H1 (cell line): ENCODE measurements at regions not wholly inside any gene's neighbourhood (a gene's known extent, or its start where the extent isn't known, plus 50 kb on each side); places are given as distances from the start of the nearest gene placed in this dataset.

Experiments used
- CTCF ChIA-PET: fragments of 300-600 bp; sonication (Branson Sonifier 250); formaldehyde crosslinking; loops from one replicate; lab custom pipeline; 2021; ENCODE audit not compliant: partially characterized antibody; lab: Charles Lee
- POLR2A ChIA-PET: fragments of 300-600 bp; sonication (Branson Sonifier 250); formaldehyde crosslinking; loops from one replicate; lab custom pipeline; 2021; ENCODE audit warnings: inconsistent platforms; ENCODE audit not compliant: partially characterized antibody; lab: Charles Lee
- DNase-seq, 2 experiments: peaks; one replicate each; pipeline versions ENCODE4 v3.0.0 to v3.0.0-alpha.2; 2010 to 2022; ENCODE audit warnings: low spot score in 2 of 2, low read depth in 1 of 2, mixed read lengths in 1 of 2
- FAIRE-seq: peaks from 2 replicates; lab custom pipeline; 2011; peaks lifted over from hg19 to GRCh38; lab: Jason Lieb, UNC
- H2AFZ ChIP-seq: 2 replicates; pipeline ENCODE4 v1.8.1; 2012; ENCODE audit warnings: low read length, inconsistent platforms
- H2AK5ac ChIP-seq: 2 replicates; pipeline ENCODE4 v1.6.1; 2013; ENCODE audit warnings: low read depth, low read length
- H2BK120ac ChIP-seq: replicated peaks from 2 replicates; pipeline ENCODE3; 2013; ENCODE audit warnings: low read depth, low read length, inconsistent platforms
- H2BK12ac ChIP-seq: 2 replicates; pipeline ENCODE4 v1.6.1; 2013; ENCODE audit warnings: low read depth, low read length
- H2BK15ac ChIP-seq: 2 replicates; pipeline ENCODE4 v1.6.1; 2013; ENCODE audit warnings: low read length
- H2BK20ac ChIP-seq: 2 replicates; pipeline ENCODE4 v1.6.1; 2013; ENCODE audit warnings: low read length
- H2BK5ac ChIP-seq: 2 replicates; pipeline ENCODE4 v1.6.1; 2013; ENCODE audit warnings: low read depth, low read length
- H3K14ac ChIP-seq: 2 replicates; pipeline ENCODE4 v1.6.1; 2013; ENCODE audit warnings: inconsistent platforms; ENCODE audit not compliant: insufficient read length
- H3K18ac ChIP-seq: 2 replicates; pipeline ENCODE4 v1.6.1; 2013; ENCODE audit warnings: low read length; ENCODE audit errors: extremely low read depth
- H3K23ac ChIP-seq: 2 replicates; pipeline ENCODE4 v1.6.1; 2013; ENCODE audit warnings: inconsistent platforms; ENCODE audit not compliant: insufficient read length
- H3K23me2 ChIP-seq: 2 replicates; pipeline ENCODE4 v1.6.1; 2013; ENCODE audit warnings: low read depth, low read length
- H3K27ac ChIP-seq: 2 replicates; pipeline ENCODE4 v1.6.1; 2011; ENCODE audit warnings: low read depth, low read length, inconsistent platforms
- H3K27me3 ChIP-seq, 4 experiments: replicated peaks in 1 of 4; 1 replicate in 1 of 4; 2 replicates in 3 of 4; pipeline versions ENCODE4 v1.6.1 to v1.8.1; 2011 to 2013; ENCODE audit warnings: low read length in 3 of 4, mild to moderate bottlenecking in 3 of 4, inconsistent platforms in 2 of 4, mixed read lengths in 2 of 4, moderate library complexity in 1 of 4; ENCODE audit not compliant: control insufficient read depth in 3 of 4, insufficient read depth in 3 of 4; ENCODE audit errors: extremely low read depth in 1 of 4
- H3K36me3 ChIP-seq, 4 experiments: 2 replicates each; pipeline versions ENCODE4 v1.6.1 to v1.8.1; 2011 to 2013; ENCODE audit warnings: mild to moderate bottlenecking in 4 of 4, low read length in 3 of 4, moderate library complexity in 2 of 4, control low read depth in 1 of 4, inconsistent platforms in 1 of 4; ENCODE audit not compliant: insufficient read depth in 4 of 4, control insufficient read depth in 2 of 4
- H3K4ac ChIP-seq: replicated peaks from 2 replicates; pipeline ENCODE3; 2013; ENCODE audit warnings: low read length, low read depth, mixed read lengths, inconsistent platforms; ENCODE audit not compliant: insufficient read length
- H3K4me1 ChIP-seq, 4 experiments: replicated peaks in 1 of 4; 1 replicate in 1 of 4; 2 replicates in 3 of 4; pipeline versions ENCODE4 v1.6.1 to v1.8.1; 2011 to 2013; ENCODE audit warnings: low read length in 3 of 4, inconsistent platforms in 2 of 4, mixed read lengths in 1 of 4; ENCODE audit not compliant: insufficient read depth in 4 of 4, control insufficient read depth in 3 of 4
- H3K4me2 ChIP-seq, 2 experiments: 2 replicates each; pipeline versions ENCODE4 v1.6.1 to v1.8.1; 2011 to 2013; ENCODE audit warnings: low read depth in 2 of 2, low read length in 2 of 2, control low read depth in 1 of 2, inconsistent platforms in 1 of 2, mild to moderate bottlenecking in 1 of 2; ENCODE audit not compliant: insufficient read depth in 1 of 2
- H3K4me3 ChIP-seq, 4 experiments: fragments of 200-600, 300-600 bp in 1 of 4; sonication (generic), shearing (Covaris generic), sonication (Bioruptor Twin) in 1 of 4; 2 replicates each; pipeline versions ENCODE4 v1.5.1 to v1.8.1; 2011 to 2016; ENCODE audit warnings: low read length in 4 of 4, low read depth in 3 of 4, control low read depth in 2 of 4, inconsistent platforms in 2 of 4, mild to moderate bottlenecking in 2 of 4, mixed read lengths in 1 of 4, moderate library complexity in 1 of 4; ENCODE audit not compliant: insufficient read depth in 2 of 4; ENCODE audit errors: extremely low read depth in 1 of 4
- H3K56ac ChIP-seq: replicated peaks from 2 replicates; pipeline ENCODE3; 2013; ENCODE audit warnings: low read depth, mild to moderate bottlenecking, mixed read lengths, low read length, inconsistent platforms; ENCODE audit not compliant: insufficient read length
- H3K79me1 ChIP-seq: 2 replicates; pipeline ENCODE4 v1.6.1; 2013; ENCODE audit warnings: low read depth, low read length, control low read depth
- H3K79me2 ChIP-seq, 2 experiments: 2 replicates each; pipeline versions ENCODE4 v1.6.1 to v1.8.1; 2012 to 2013; ENCODE audit warnings: low read length in 2 of 2, mild to moderate bottlenecking in 2 of 2, inconsistent platforms in 1 of 2; ENCODE audit not compliant: insufficient read depth in 2 of 2, control insufficient read depth in 1 of 2
- H3K9ac ChIP-seq, 4 experiments: replicated peaks in 1 of 4; 1 replicate in 1 of 4; 2 replicates in 3 of 4; pipeline versions ENCODE4 v1.6.1 to v1.8.1; 2011 to 2013; ENCODE audit warnings: low read depth in 3 of 4, low read length in 3 of 4, control low read depth in 2 of 4, mild to moderate bottlenecking in 2 of 4, moderate library complexity in 2 of 4, inconsistent platforms in 1 of 4; ENCODE audit errors: extremely low read depth in 1 of 4
- H3K9me3 ChIP-seq, 2 experiments: 2 replicates each; pipeline versions ENCODE4 v1.6.1 to v1.8.1; 2012 to 2013; ENCODE audit warnings: mild to moderate bottlenecking in 2 of 2, moderate library complexity in 2 of 2, control low read depth in 1 of 2, inconsistent platforms in 1 of 2, low read depth in 1 of 2, low read length in 1 of 2, mixed read lengths in 1 of 2; ENCODE audit not compliant: insufficient read depth in 2 of 2
- H4K20me1 ChIP-seq, 2 experiments: replicated peaks in 1 of 2; 2 replicates each; pipeline versions ENCODE3 to v1.8.1; 2011 to 2013; ENCODE audit warnings: inconsistent platforms in 2 of 2, low read length in 2 of 2, mild to moderate bottlenecking in 1 of 2; ENCODE audit not compliant: insufficient read depth in 2 of 2, control insufficient read depth in 1 of 2
- H4K5ac ChIP-seq: 2 replicates; pipeline ENCODE4 v1.6.1; 2013; ENCODE audit warnings: low read length, low read depth, mixed read lengths, inconsistent platforms; ENCODE audit not compliant: insufficient read length
- H4K8ac ChIP-seq: 2 replicates; pipeline ENCODE4 v1.8.0; 2013; ENCODE audit warnings: mild to moderate bottlenecking, moderate library complexity, low read length, inconsistent platforms; ENCODE audit not compliant: insufficient read depth; ENCODE audit errors: extremely low read depth
- H4K91ac ChIP-seq: replicated peaks from 2 replicates; pipeline ENCODE3; 2013; ENCODE audit warnings: low read length, mixed read lengths, inconsistent platforms; ENCODE audit not compliant: insufficient read length
- CEBPB ChIP-seq: IDR thresholded peaks from 2 replicates; pipeline ENCODE4 v1.6.1; 2012; ENCODE audit warnings: low read depth, low read length
- WGBS, 2 experiments: shearing (Covaris generic) in 1 of 2; methylation state at CpG; one replicate each; pipeline versions ENCODE4 v1.1.6 to v1.1.7; 2013 to 2015; ENCODE audit warnings: low lambda C conversion rate in 2 of 2, mixed read lengths in 2 of 2, inconsistent platforms in 1 of 2, low coverage in 1 of 2, missing lambda C conversion rate in 1 of 2; ENCODE audit not compliant: insufficient replicate concordance in 2 of 2, insufficient coverage in 1 of 2, insufficient read length in 1 of 2; ENCODE audit errors: extremely low coverage in 1 of 2, missing lambda C conversion rate in 1 of 2; 5-methylcytosine and 5-hydroxymethylcytosine counted together
- TF ChIP-seq, protein P1 (sequence below): IDR thresholded peaks from 2 replicates; pipeline ENCODE4 v1.6.1; 2012; ENCODE audit warnings: low read length, inconsistent platforms

DNA sequence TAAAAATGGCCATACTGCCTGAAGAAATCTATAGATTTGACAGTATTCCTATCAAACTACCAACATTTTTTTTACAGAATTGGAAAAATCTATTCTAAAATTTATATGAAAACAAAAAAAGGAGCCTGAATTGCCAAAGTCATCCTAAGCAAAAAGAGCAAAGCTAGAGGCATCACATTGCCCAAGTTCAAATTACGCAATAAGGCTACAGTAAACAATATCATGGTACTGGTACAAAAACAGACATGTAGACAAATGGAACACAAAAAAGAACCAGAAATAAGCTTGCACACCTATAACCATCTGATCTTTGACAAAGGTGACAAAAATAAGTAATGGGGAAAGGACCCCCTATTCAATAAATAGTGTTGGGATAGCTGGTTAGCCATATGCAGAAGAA lies 50.2 kb upstream of the THSD7B start:
- Histone ChIP-seq H2BK5ac (no peak overlapping the region), H3K4me3 (no peak overlapping the region), H3K4me1 (no peaks in the 10 kb centered on the region), H4K20me1 (no peaks in the 10 kb centered on the region), H3K4ac (no peak overlapping the region), H3K14ac (no peak overlapping the region), H2AK5ac (no peak overlapping the region), H4K8ac (no peak overlapping the region), H2BK12ac (no peak overlapping the region), H2BK120ac (no peak overlapping the region), H3K23me2 (no peaks in the 10 kb centered on the region), H3K36me3 (no peaks in the 10 kb centered on the region), H3K79me1 (no peaks in the 10 kb centered on the region), H3K23ac (no peak overlapping the region), H3K27ac (no peak overlapping the region), H2BK20ac (no peak overlapping the region), H3K56ac (no peak overlapping the region), H4K91ac (no peak overlapping the region), H2AFZ (no peak overlapping the region), H2BK15ac (no peak overlapping the region), H3K79me2 (no peaks in the 10 kb centered on the region), H3K18ac (no peak overlapping the region), H3K27me3 (no peaks in the 10 kb centered on the region), H3K9ac (no peak overlapping the region), H4K5ac (no peak overlapping the region), H3K9me3 (no peaks in the 10 kb centered on the region), H3K4me2 (no peak overlapping the region)
- peak; percentile 36; the same call in 1 of the 2 replicates for TF ChIP-seq CEBPB
- TF ChIP-seq, protein P1, sequence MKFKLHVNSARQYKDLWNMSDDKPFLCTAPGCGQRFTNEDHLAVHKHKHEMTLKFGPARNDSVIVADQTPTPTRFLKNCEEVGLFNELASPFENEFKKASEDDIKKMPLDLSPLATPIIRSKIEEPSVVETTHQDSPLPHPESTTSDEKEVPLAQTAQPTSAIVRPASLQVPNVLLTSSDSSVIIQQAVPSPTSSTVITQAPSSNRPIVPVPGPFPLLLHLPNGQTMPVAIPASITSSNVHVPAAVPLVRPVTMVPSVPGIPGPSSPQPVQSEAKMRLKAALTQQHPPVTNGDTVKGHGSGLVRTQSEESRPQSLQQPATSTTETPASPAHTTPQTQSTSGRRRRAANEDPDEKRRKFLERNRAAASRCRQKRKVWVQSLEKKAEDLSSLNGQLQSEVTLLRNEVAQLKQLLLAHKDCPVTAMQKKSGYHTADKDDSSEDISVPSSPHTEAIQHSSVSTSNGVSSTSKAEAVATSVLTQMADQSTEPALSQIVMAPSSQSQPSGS: no peak
- CTCF ChIA-PET: no interaction called here
- POLR2A ChIA-PET: no interaction called here
- DNase-seq (no peak), FAIRE-seq (no peak)
- 87% methylated on average over 1 of the region's 1 CpG; no CpG with 5 or more reads in 1 of the 2 experiments for WGBS, 2 experiments
